GM19452 (cell line): ENCODE measurements at regions not wholly inside any gene's neighbourhood (a gene's known extent, or its start where the extent isn't known, plus 50 kb on each side); places are given as distances from the start of the nearest gene placed in this dataset.

Source experiments
- ATAC-seq: cut with Tn5 transposase; IDR thresholded peaks from one replicate; pipeline ENCODE4 v1.9.1; 2021; ENCODE audit not compliant: unreplicated experiment

GRCh38 chr7:40972426-40972825 lies 730.5 kb downstream of the INHBA start:
- no peak for ATAC-seq

DNA sequence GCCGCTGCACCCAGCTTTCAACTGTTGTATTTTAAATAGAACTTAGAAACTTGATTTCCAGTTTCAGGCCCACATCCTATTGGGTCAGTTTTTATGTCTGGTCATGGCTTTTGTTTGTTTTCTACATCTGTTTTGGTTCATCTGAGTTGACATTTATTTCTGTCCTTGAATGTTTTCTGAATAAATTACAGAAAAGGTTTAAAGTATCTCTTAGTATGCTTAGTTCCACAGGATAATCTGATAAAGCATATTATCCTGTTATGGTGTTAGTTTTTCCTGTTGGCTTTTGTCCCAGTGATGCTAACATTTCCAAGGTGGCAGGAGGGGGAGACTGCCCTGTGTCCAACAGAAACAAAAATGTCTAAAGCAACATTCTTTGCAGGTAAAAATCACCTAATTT lies 733.2 kb downstream of the INHBA start:
- ATAC-seq = no peak

DNA sequence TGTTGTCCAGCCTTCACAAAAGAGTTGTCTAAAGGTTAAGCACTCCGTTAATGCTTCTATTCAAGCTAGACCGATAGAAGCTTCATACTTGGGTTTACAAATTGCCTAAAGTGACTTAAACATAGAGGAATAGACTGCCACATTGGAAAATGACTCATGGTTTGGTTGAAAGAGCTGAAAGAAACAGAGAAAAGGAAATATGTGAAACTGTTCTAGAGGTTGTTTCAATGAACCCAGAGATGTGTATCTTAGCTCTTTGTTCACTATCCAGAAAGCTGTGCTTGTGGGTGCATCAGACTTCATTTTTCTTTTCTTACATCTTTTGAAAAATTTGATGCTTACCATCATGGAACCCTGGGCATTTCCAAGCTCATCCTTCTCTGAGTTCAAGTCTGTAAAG lies 736.2 kb downstream of the INHBA start:
- no peak for ATAC-seq

DNA sequence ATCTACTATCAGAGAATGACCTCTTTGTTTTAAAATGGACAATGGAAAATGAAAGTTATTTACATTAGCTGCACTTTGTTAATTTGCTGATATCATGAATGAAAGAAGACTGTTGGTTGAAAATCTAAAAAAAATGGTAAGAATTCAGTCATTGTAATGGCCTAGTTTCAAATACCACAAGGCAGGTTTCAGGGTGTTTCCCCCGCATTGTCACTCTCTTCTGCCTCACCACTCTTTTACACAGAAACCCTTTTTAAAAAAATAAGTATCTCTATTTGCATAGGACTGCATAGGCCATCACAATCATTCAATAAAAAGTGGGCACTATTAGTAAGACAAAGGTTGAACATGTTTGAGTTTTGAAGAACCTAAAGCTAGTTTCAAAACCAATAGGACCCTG lies 737.1 kb downstream of the INHBA start:
- ATAC-seq = no peak

DNA sequence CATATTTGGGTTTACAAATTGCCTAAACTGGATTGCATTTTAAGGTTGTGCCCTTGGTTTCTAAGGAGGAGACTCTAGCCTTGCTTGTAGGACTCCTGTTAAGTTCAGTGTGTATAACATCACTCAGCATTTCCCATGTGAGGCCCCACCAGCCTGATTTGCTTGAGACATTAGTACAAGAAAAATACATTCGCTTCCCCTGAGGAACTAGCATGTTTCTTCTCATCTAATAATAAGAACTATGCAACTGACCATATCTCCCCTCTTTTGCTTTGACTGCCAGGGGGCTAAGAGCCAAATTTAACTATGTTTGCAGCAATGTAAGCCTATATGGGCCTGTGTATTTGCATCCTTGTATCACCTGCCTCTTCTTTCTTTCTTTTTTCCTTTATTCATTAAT lies 737.9 kb downstream of the INHBA start:
- ATAC-seq = no peak

- ATAC-seq = no peak
Observed at GRCh38 chr7:40964610-40965009, 738.3 kb downstream of the INHBA start.

- ATAC-seq = no peak
Observed at GRCh38 chr7:40959955-40960354, 742.9 kb downstream of the INHBA start.

DNA sequence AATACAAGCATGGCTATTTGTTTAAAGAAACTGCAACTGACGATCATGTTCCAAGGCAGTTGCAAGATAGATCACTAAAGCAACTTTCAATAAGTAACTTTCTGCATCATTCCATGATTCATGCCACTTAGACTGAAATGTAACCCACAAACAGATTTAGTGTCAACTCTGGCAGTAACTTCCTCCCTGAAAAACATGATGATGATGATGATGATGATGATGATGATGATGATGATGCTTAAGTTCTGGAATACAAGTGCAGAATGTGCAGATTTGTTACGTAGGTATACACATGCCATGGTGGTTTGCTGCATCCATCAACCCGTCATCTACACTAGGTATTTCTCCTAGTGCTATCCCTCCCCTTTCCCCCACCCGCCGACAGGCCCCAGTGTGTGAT lies 754.7 kb downstream of the INHBA start:
- no peak for ATAC-seq

- no peak for ATAC-seq
Observed at GRCh38 chr7:40947566-40947965, 755.3 kb downstream of the INHBA start.

GRCh38 chr7:40946549-40946948 lies 756.3 kb downstream of the INHBA start:
- ATAC-seq = no peak

GRCh38 chr7:40945788-40946187 lies 757.1 kb downstream of the INHBA start:
- no peak for ATAC-seq

- ATAC-seq = no peak
Observed at GRCh38 chr7:40944981-40945585, 757.8 kb downstream of the INHBA start.

DNA sequence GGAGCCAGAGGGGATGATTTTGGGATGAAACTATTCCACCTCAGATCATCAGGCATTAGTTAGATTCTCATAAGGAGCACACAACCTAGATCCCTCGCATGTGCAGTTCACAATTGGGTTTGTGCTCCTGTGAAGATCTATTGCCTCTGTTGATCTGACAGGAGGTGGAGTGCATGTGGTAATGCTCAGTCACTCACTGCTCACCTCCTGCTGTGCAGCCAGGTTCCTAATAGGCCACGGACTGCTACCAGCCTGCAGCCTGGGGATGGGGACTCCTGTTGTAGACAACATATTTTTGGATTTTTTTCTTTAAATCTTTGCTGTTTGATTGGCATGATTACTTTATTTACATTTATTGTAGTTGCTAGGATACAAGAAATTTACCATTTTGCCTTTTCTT lies 765.0 kb downstream of the INHBA start:
- no peak for ATAC-seq

- ATAC-seq = no peak
Observed at GRCh38 chr7:40935435-40935834, 767.5 kb downstream of the INHBA start.

DNA sequence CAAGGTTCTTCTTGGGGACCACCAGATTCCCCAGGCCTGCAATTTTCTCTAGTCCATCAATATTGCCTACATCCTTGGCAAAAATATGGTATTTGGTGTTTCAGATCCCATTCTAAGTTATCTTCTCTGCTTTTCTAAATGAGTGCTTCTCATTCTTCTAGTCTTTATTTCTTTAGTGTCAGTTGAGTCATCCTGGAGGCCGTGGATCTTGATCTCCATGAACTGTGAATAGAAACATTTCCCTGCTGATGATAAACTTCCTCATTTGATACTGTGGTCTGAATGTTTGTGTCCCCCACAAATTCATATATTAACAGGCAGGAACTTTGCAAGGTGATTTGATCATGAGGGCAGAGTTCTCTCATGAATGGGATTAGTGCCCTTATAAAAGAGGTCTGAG lies 779.3 kb downstream of the INHBA start:
- ATAC-seq = no peak

DNA sequence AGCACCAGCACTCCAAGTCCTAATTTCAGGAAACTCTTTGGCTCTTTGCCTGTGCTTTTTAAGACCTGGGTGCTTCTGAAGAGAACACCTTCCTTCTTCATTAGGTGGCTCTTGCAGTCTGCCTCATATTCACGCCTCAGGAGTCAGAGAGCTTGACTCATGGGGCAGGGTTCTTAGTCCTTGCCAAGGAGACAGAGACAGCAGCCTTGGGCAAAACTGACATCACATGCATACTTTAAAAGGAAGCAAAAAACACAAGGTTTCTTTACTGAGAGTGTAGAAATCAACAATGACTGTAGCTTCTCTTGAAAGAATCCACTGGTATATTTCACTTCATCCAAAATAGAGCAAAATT lies 780.6 kb downstream of the INHBA start:
- ATAC-seq = no peak

DNA sequence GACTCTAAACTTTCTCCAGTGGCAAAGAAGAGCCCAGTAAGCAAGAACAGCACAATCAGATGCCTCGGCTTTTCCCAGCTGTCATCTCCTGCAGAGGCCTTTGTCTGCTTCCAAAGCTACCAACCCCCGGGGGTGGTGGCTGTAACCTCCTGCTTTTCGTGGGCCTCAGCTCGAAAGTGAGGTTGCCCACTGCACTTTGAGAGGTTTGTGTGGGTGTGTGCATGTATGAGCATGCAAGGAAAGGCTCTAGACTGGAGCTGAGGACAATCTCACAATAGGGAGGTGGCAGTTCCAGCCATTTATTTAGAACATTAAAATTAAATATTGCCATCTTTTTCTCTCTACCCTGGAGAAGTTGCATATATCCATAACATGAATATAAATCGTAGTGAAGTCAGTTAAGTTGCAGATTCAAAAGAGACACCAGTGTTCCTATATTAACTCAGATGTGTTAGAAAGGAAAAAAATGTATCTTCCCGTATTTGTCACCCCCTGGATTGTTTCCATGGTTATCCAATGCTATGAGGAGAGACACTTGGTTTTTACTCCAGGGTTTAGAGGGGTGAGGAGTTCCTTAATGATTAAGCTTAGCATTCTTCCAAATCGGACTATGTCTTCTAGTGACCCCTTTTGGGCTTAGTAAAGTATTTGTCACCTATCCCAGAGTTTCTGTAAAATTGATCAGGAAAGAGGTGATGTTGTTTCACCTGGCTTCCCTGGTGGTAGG lies 781.1 kb downstream of the INHBA start:
- ATAC-seq = no peak

DNA sequence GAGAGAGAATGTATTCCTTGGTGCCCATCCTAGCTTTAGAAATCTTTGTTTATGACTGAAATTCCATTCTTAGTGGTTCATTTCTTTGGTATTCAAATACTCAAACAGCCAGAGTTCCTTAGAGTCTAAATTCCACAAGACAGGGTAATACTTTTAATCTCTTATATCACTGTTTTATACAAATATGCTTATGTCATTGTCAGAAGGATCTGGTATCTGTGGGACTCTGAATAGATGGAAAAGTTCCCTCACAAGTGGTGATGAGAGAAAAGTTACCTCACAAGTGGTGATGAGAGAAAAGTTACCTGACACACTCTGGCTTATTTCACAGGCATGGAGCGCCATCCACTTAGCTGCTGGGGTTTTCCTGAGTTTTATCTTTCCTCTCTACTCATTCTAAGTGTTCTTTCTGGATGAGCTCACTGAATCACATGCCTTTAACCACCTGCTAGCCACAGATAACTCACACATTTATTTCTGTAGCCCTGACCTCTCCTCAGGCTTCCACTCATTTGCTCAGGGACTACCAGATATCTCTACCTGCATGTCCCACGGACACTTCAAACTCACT lies 784.0 kb downstream of the SUGCT start:
- no peak for ATAC-seq

DNA sequence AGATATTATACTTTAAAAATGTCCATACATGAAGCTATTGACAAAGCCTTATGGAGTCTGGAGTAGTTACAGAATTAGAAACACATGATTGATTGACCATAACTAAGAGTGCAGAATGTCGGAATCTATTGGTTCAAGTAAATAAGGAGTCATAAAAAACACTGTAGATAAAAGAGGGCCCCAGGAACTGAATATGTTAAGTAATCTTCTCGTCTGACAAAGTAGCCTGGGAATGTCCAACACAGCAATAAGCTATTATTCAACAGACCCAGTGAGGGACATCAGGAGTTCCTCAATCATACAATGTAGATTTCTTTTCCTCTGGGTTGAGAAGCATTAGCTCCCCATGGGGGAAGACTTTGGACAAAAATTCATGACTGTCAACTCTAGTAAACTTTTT lies 782.0 kb downstream of the SUGCT start:
- no peak for ATAC-seq

GRCh38 chr7:40915071-40915470 lies 780.3 kb downstream of the SUGCT start:
- ATAC-seq = no peak
